ENCODE measurements at regions not wholly inside any gene's neighbourhood (a gene's known extent, or its start where the extent isn't known, plus 50 kb on each side); places are given as distances from the start of the nearest gene placed in this dataset.
"Not testable (repeated sequence)": the region's sequence is repeated elsewhere in the genome, so short reads cannot be mapped to it uniquely, and the experiment has no call there.

DNA sequence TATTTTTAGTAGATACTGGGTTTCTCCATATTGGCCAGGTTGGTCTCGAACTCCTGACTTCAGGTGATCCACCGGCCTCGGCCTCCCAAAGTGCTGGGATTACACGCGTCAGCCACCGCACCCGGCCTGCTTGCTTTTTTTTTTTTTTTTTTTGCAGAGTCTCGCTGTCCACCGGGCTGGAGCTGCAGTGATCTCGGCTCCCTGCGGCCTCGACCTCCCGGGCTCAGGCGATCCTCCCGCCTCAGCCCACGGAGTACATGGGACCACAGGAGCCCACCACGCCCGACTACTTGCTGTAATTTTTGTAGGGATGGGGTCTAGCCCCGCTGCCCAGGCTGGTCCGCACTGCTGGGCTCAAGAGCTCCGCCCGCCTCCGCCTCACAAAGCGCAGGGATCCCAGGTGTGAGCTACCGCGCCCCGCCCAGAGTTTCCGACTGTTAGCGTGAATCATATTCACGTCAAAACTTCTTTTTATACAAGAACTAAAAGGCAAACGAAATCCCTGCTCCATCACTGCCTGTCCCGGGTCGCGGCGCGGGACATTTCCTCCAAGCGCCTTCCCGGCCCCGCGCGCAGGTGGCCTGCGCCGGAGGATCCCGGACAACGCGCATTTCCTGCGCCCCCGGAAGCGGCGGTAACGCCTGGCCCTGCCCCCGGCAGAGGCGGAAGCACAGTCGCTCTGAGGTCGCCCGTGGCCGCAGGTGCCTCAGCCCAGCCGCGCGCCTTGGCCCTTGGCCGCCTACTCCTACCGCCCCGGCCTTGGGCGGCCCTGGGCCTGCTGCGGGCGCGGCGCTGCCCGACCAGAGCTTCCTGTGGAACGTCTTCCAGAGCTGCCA lies 50.9 kb upstream of the APOD start:
- not testable (repeated sequence) for DNase-seq
